GM19240 (cell line): ENCODE measurements at regions not wholly inside any gene's neighbourhood (a gene's known extent, or its start where the extent isn't known, plus 50 kb on each side); places are given as distances from the start of the nearest gene placed in this dataset.
"Not testable (repeated sequence)": the region's sequence is repeated elsewhere in the genome, so short reads cannot be mapped to it uniquely, and the experiment has no call there.

ENCODE experiments used
- DNase-seq: peaks from one replicate; pipeline ENCODE4 v3.0.0; 2011; ENCODE audit warnings: low spot score; ENCODE audit not compliant: insufficient read length

- DNase-seq, result no peak
Measured at GRCh38 chr2:194320520-194320919, 1336.5 kb upstream of the SLC39A10 start.

DNA sequence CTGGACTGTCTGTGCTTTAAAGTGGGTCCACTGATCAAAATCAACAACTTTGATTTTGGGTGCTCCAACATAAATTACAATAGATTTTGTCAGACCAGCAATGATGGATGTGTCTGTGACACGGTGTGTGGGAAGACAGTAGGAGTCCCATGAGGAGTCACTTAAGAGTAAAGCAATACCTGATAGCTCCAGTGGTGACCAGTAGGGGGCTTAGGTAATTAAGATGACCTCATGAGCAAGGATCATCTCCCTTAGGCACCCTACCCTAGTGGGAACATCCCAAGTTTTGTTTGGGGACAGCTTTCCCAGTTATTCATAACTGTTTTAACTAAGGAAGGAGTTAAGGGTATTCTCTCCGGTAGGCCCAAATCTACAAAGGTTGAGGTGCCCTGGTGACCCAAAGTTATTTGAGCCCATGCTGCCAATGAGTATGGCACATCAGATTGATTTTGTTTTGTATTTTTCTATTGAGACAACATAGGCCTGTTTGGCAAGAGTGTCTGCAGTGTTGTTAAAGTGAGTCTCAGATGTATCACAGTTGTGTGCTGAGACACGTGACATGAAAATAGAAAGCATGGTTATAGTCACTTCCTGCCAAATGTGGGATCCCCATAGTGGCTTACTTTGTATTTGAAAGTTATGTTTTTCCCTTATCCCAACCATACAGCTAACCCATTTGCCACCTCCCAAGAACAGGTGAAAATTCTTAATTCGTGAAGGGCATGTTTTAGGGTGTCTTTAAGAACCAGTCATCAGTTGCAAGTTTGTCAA lies 1337.6 kb upstream of the SLC39A10 start:
- no peak for DNase-seq

DNA sequence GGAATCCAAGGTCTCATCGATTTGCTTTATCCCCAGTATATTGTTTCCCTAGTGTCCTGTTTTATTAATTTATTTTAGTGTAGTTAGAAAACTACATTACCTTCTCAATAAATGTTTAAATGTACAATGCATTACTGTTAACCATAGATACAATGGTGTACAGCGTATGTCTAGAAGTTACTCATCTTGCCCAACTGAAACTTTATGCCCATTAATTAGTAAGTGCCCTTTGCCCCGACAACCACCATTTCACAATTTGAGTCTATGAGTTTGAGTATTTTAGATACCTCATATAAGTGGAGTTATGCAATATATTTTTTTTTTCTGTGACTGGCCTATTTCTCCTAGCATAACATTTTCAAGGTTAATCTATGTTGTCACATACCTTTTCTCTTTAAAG lies 1343.0 kb upstream of the SLC39A10 start:
- no peak for DNase-seq

DNA sequence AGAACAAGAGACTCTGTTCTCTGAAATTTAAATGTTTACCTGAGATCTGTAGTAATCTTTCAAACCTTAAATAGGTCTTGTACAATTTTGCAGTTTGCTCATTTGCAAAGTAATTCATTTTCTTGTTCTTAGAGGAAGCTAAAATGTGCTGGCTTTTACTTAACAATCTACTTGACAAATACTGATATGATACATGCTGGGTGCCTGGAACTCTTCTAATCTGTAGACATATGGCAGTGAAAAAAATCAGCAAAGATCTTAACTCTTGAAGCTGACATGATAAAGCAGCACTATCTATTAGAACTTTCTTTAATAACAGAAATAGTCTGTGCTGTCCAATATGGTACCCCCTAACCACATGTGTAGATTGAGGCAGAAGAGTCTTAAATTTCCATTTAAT lies 1352.8 kb upstream of the SLC39A10 start:
- no peak for DNase-seq

DNA sequence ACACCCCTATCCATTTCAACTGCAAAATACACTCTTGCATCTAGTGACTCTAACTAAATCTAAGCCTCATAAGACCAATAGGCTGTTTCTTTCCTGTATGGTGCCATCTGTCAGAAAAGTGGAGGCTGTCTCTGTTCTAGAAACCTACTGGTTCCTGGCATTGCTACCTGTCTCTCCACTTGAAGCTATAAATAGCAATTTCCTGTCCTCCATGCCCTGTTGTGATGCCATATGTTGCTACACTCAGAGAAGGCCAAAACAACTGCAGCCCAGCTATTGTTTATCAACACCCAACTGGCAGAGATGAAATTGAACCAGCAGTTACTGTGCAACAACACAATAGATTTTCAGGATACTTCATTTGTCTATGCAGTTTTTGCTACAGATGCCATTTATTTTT lies 1355.1 kb upstream of the SLC39A10 start:
- DNase-seq, result no peak

DNA sequence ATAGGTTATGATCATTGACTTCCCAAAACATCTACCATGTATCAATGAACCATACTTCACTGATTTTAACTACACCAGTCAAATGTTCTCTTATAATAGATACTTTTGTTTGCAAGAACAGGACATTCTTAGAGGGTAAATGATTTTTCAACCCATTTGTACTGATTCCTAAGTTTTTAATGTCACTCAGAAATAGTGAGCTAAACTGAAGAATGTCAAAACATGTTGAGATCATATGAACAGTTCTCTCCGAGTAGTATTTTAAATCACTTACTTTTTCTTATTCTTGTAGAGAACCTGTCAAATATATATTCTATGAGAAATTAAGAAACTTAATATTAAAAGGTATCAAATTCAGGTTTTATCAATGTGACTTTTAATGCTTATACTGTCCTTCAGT lies 1362.9 kb upstream of the SLC39A10 start:
- DNase-seq, result no peak

GRCh38 chr2:194291104-194291503 lies 1365.9 kb upstream of the SLC39A10 start:
- DNase-seq, result no peak

- no peak for DNase-seq
Measured at GRCh38 chr2:194289712-194290346, 1367.2 kb upstream of the SLC39A10 start.

GRCh38 chr2:194276667-194277066 lies 1380.4 kb upstream of the SLC39A10 start:
- not testable (repeated sequence) for DNase-seq

- no peak for DNase-seq
Measured at GRCh38 chr2:194271293-194271961, 1385.6 kb upstream of the SLC39A10 start.

DNA sequence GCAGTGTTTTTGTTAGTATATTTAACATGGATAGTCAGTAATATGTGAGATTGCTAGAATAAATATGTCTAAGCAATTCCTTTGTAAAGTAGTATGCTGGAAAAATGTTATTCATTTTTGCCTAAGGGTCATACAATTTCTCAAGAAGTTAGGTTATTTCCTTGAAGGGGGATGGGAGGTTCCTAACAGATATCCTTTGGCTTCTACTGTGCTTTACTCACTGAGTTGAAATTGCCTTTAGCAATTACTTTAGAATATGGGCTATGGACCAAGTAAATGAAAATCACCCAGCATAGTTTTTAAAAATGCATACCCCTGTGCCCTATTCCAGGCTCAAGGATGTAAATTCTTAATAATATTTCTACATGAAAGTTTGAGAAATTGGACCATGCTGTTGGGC lies 1386.4 kb upstream of the SLC39A10 start:
- no peak for DNase-seq

- no peak for DNase-seq
Measured at GRCh38 chr2:194264586-194264985, 1392.4 kb upstream of the SLC39A10 start.

DNA sequence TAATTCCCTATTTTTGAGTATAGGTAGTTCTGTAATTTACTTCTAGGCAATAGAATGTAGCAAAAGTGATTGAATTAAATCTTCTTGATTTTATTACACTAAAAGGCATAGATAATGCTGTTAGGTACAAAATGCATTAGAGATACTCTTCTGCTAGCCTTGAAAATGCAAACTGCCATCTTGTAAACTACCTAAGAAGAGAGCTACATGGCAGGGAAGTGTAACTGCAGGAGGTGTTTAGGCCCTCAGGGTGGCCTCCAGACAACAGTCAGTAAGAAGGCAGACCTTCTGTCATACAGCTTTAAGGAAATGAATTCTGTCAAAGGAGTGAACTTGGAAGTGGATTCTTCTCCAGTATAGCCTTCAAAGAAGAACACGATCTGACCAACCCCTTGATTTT lies 1396.8 kb upstream of the SLC39A10 start:
- no peak for DNase-seq

GRCh38 chr2:194257095-194257494 lies 1399.9 kb upstream of the SLC39A10 start:
- no peak for DNase-seq

DNA sequence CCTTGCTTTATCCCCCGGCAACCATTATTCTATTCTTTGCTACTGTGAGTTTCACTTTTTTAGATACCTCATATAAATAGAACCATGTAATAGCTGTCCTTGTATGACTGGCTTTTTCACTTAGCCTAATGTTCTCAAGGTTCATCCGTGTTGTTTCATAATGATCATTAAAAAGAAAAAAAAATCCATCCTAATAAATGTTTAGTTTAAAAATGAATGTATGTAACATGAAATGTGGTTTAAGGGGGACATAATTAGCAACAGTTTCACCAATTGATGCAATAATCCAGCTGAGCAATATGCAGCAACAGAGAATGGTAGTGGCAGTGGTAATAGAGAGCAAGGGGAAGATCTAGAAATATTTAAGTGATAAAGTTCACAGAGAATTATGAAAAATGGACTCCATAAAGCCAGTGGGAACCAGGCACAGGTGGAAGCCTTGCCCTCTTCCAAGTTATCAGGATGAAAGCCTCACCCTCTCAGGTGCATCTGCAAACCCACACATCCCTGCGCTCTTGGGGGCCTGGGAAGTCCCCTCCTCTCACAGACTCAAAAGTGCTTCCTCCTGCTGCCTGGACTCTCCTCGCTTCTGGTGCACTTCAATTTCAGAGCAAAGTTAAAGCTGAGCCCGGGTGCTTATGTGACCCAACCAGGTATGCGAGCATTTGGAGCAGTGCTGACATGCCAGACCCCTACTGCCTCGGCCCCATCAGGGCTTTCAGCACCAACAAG lies 1403.3 kb upstream of the SLC39A10 start:
- DNase-seq, result no peak

DNA sequence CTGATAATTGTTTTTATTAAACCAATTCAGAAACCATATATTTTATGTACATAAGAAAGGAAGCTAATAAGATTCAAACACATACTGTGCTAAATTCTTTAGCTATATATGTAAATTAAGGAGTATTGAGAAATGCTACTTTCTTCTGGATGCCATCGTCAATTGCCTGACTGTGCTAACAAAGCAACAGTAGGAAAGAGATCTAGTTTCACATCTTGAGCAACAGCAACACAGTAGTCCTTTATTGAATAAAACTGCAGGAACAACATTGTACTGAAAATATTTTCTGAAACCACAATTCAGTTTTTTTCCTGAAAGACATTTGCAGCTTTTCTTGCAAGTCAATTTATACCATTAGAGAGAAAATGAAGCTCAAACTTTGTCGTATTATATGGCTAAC lies 1404.9 kb upstream of the SLC39A10 start:
- no peak for DNase-seq

DNA sequence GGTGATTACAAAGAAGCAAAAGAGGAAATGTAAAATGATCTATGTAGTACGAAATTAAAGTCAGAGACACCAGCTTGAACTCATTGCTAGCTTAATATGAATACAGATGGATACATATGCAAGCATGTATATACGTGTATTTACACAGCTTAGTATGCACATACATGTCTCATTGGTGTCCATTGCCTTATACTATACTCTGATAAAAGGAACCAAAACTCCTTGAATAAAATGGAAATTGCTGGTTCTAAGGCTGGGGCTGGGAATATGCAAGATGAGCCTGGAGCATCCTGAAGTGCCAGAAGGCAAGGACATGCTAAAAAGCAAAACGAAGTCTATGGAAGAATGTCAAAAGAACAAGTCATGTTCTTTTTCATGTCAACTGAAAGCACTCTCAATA lies 1424.4 kb upstream of the SLC39A10 start:
- DNase-seq, result no peak

- no peak for DNase-seq
Measured at GRCh38 chr2:194223218-194223617, 1433.8 kb upstream of the SLC39A10 start.

- DNase-seq, result no peak
Measured at GRCh38 chr2:194214192-194214591, 1442.8 kb upstream of the SLC39A10 start.

- DNase-seq, result no peak
Measured at GRCh38 chr2:194205568-194206227, 1451.3 kb upstream of the SLC39A10 start.

GRCh38 chr2:194203898-194204297 lies 1453.1 kb upstream of the SLC39A10 start:
- no peak for DNase-seq
